Mucosa of descending colon (tissue), 3 donors: ENCODE measurements at regions not wholly inside any gene's neighbourhood (a gene's known extent, or its start where the extent isn't known, plus 50 kb on each side); places are given as distances from the start of the nearest gene placed in this dataset.

ENCODE experiments used
- ATAC-seq: fragments of 200-7000 bp; cut with Tn5 transposase; one replicate; pipeline ENCODE4 v1.9.1; 2020; ENCODE audit warnings: mild to moderate bottlenecking, moderate library complexity
- DNase-seq, 3 donors: peaks; one replicate each; pipeline ENCODE4 v3.0.0-alpha.2; 2020
- H3K36me3 ChIP-seq: fragments of 200-600 bp; one replicate; pipeline ENCODE4 v1.8.0; 2021; ENCODE audit warnings: low read depth, mild to moderate bottlenecking
- H3K4me1 ChIP-seq: fragments of 200-600 bp; one replicate; pipeline ENCODE4 v1.8.0; 2021; ENCODE audit warnings: low read depth, mild to moderate bottlenecking
- H3K4me3 ChIP-seq: fragments of 200-600 bp; one replicate; pipeline ENCODE4 v1.8.0; 2021; ENCODE audit warnings: mild to moderate bottlenecking
- H3K9me3 ChIP-seq: fragments of 200-600 bp; one replicate; pipeline ENCODE4 v1.8.0; 2021; ENCODE audit warnings: mild to moderate bottlenecking
- intact Hi-C, 2 donors: fragments of 100-400 bp; cut with DNase I in 1 of 2; cut with micrococcal nuclease in 1 of 2; formaldehyde crosslinking; loops; one replicate each; pipeline versions ENCODE4 v1.11.0 to v1.11.1; 2022; cut with DNase I, micrococcal nuclease
- TF ChIP-seq, protein P1 (sequence below): fragments of 200-600 bp; IDR thresholded peaks from one replicate; pipeline ENCODE4 v1.8.0; 2022; ENCODE audit warnings: antibody characterized with exemption, mild to moderate bottlenecking
- donor health status: DM: no; HTN: no; CAD: no; lungs with moderate emphysema.
- donor health status: DM: no; HTN: no; CAD: no.
- donor health status: DM: no; HTN: yes; CAD: no.

DNA sequence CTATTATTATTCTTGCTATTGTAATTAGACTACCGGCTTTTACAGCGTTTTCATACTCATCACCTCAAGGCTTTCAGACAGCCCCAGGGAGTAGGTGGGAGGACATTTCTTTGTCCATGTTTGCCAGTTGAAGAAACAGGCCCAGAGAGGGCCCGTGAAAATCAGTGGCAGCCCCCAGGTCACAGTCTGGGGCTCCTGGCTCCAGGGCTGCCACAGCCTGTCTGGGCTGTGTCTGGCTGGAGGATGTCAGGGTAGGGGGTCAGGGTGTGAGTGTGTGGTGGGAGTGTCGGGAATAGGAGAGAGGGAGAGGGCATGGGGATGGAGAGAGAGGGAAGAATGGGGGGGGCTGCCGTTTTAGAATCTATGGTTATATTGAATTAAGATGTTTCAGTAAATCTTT lies 118.2 kb upstream of the TLE3 start:
- H3K4me1 ChIP-seq = no peaks in the 10 kb centered on the region
- H3K4me3 ChIP-seq = no peak overlapping the region
- no peaks in the 10 kb centered on the region for H3K36me3 ChIP-seq
- no peak for ATAC-seq
- H3K9me3 ChIP-seq = no peaks in the 10 kb centered on the region
- TF ChIP-seq, protein P1, sequence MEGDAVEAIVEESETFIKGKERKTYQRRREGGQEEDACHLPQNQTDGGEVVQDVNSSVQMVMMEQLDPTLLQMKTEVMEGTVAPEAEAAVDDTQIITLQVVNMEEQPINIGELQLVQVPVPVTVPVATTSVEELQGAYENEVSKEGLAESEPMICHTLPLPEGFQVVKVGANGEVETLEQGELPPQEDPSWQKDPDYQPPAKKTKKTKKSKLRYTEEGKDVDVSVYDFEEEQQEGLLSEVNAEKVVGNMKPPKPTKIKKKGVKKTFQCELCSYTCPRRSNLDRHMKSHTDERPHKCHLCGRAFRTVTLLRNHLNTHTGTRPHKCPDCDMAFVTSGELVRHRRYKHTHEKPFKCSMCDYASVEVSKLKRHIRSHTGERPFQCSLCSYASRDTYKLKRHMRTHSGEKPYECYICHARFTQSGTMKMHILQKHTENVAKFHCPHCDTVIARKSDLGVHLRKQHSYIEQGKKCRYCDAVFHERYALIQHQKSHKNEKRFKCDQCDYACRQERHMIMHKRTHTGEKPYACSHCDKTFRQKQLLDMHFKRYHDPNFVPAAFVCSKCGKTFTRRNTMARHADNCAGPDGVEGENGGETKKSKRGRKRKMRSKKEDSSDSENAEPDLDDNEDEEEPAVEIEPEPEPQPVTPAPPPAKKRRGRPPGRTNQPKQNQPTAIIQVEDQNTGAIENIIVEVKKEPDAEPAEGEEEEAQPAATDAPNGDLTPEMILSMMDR = no peak
- intact Hi-C loops = no loop called here
- DNase-seq = no peak

DNA sequence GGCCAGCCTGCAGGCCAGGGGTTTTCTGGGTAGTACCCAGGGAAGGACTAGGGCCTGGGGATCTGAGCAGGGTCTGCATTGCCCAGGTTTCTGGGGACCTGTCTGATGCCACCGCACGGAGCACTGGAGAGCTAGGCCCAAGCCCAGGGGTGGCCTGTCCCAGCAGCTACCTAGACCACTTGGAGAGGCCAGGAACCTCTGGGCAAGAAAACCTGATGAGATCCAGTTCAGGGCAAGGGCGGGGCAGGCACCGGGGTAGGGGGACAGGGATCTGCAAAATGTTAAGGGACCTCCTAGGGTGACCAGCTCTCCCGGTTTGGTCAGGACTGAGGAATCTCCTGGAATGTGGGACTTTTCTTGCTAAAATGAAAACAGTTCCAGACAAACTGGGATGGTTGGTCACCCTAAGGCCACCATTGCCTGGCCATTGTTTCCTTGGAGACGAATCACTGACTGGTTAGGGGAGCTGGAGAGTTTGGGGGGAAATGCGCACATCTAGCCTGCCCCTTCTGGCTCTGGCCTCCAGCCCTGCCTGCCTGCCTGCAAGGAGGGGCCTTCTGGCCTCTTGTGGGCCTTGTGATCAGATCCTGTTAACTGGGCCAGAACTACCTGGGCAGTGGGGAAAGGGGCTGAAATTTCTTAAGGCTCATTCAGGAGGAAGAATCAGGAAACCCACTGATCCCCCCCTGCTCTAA lies 117.4 kb upstream of the TLE3 start:
- ATAC-seq (no peak), DNase-seq (no peak)
- intact Hi-C loops = no loop called here
- no peaks in the 10 kb centered on the region for H3K36me3 ChIP-seq
- no peaks in the 10 kb centered on the region for H3K4me1 ChIP-seq
- TF ChIP-seq, protein P1 = no peak
- H3K4me3 ChIP-seq = no peak overlapping the region
- H3K9me3 ChIP-seq = no peaks in the 10 kb centered on the region

DNA sequence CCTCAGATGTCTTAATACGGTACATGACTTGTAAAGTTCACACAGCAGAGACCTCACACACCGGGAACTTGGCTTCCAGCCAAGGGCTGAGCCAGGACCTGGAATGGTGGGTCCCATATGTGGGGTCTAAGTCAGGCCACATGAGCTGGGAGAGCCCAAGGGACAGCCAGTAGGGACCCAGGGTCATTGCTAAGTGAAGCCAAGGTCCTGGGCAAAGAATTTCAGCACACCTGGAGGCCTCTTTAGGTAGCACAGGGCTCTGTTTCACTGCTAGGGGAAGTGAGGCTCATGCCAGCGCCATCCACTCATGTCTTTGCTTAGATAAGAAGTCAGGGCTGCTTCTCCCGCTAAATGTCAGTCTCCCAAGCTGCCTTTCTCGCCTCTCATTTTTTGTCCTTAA lies 116.6 kb upstream of the TLE3 start:
- no peak for DNase-seq
- TF ChIP-seq, protein P1 = no peak
- no peaks in the 10 kb centered on the region for H3K36me3 ChIP-seq
- no peaks in the 10 kb centered on the region for H3K4me1 ChIP-seq
- H3K9me3 ChIP-seq = no peaks in the 10 kb centered on the region
- ATAC-seq = no peak
- H3K4me3 ChIP-seq = no peak overlapping the region
- intact Hi-C loops = no loop called here

DNA sequence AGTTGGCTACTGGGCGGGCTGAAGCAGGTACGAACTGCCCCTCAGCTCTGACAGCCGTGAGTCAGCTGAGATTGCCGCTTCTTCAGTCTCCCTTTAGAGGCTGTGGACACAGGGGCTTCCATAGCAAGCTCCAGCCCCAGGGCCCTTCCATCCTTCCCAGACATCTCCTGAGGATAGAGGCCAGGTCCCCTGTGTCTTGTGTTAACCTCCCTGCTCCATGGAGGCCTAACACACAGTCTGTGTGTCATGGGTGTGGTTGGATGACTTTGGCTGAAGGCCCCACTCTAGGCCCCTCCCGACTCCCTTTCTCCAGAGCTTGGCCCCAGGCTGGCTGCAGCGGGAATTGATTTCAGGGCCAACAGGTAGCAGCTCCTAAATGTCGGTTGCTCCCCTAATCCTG lies 116.1 kb upstream of the TLE3 start:
- Histone ChIP-seq H3K4me3 (no peak overlapping the region), H3K36me3 (no peaks in the 10 kb centered on the region), H3K9me3 (no peaks in the 10 kb centered on the region), H3K4me1 (no peaks in the 10 kb centered on the region)
- ATAC-seq (no peak), DNase-seq (no peak)
- intact Hi-C loops = no loop called here
- TF ChIP-seq, protein P1 = no peak

DNA sequence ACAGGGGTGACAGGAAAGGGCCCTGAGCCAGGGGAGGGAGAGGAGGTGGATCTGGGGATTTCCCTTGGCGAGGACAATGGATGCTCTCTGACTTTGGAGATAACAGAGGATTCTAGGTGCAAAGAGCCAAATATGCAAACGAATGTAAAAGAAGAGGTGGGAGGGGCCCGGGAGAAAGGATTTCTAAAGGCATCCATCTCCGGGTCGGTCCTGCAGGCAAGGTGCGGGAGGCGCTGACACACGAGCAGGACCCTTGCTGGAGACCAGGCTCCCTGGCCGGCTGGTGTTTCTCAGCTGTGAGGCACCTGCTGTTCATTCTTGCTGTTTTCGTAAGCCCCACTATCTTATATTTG lies 115.2 kb upstream of the TLE3 start:
- DNase-seq = no peak
- Histone ChIP-seq H3K9me3 (no peaks in the 10 kb centered on the region), H3K4me3 (no peak overlapping the region), H3K4me1 (no peaks in the 10 kb centered on the region), H3K36me3 (no peaks in the 10 kb centered on the region)
- ATAC-seq = no peak
- intact Hi-C loops = no loop called here
- TF ChIP-seq, protein P1 = no peak
